Duodenal mucosa (tissue), 2 donors: ENCODE measurements at regions not wholly inside any gene's neighbourhood (a gene's known extent, or its start where the extent isn't known, plus 50 kb on each side); places are given as distances from the start of the nearest gene placed in this dataset.

ENCODE experiments used
- H3K27ac ChIP-seq: one replicate; pipeline ENCODE4 v1.7.0; 2013; ENCODE audit warnings: low read depth, low read length
- H3K27me3 ChIP-seq, 2 donors: one replicate each; pipeline ENCODE4 v1.7.0; 2013; ENCODE audit warnings: low read length in 2 of 2, control low read depth in 1 of 2; ENCODE audit not compliant: insufficient read depth in 2 of 2, control insufficient read depth in 1 of 2
- H3K36me3 ChIP-seq, 2 donors: one replicate each; pipeline ENCODE4 v1.7.0; 2013; ENCODE audit warnings: low read length in 2 of 2, control low read depth in 1 of 2; ENCODE audit not compliant: insufficient read depth in 2 of 2, control insufficient read depth in 1 of 2
- H3K4me1 ChIP-seq, 2 donors: one replicate each; pipeline ENCODE4 v1.7.0; 2013; ENCODE audit warnings: low read length in 2 of 2, control low read depth in 1 of 2; ENCODE audit not compliant: insufficient read depth in 2 of 2, control insufficient read depth in 1 of 2
- H3K4me3 ChIP-seq, 2 donors: one replicate each; pipeline ENCODE4 v1.7.0; 2013; ENCODE audit warnings: low read length in 2 of 2, low read depth in 1 of 2
- H3K9ac ChIP-seq, 2 donors: one replicate each; pipeline ENCODE4 v1.7.0; 2013; ENCODE audit warnings: low read length in 2 of 2, low read depth in 1 of 2
- H3K9me3 ChIP-seq, 2 donors: one replicate each; pipeline ENCODE4 v1.7.0; 2013; ENCODE audit warnings: low read length in 2 of 2, control low read depth in 1 of 2; ENCODE audit not compliant: control insufficient read depth in 1 of 2

DNA sequence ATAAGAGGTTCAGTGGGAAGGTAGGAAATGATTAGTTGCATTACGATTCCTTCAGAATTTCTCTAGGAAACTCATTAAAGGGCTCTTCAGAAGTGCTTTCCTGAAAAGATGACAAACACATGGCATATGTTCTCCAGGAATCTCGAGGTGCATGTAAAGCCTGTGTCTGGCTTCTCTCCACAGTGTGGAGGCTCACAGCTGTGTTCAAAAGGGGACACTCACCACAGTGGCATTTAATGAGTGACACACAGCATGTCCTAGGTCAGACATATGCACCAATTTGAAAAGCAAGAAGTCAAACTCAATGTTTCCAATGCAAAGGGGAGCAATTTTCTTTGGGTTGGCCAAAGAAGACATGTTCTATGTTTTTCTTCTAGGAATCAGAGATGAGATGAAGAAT is 976.9 kb downstream of the MAT2B start:
- Histone ChIP-seq H3K27me3 (no peaks in the 10 kb centered on the region), H3K4me1 (no peaks in the 10 kb centered on the region), H3K27ac (no peak overlapping the region), H3K36me3 (no peaks in the 10 kb centered on the region), H3K9me3 (no peaks in the 10 kb centered on the region), H3K4me3 (no peak overlapping the region), H3K9ac (no peak overlapping the region)

DNA sequence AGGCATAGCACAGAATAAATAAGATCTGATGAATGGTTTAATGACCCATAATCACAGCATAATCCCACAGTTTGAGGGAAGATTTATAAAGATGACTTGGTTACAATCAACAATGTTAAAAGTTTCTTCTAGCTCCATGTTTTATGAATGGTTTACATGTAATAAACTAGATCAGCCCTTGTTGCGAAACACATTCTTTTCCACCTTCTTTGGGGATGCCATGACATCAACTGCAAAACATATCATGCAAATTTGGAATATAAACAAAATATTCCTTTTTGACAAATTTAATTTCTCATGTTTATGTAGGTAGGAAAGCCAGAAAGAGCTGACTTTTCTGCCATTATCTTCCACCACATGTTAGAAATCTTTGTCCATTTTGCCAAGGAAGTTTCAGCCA is 979.5 kb downstream of the MAT2B start:
- Histone ChIP-seq H3K9me3 (no peaks in the 10 kb centered on the region), H3K9ac (no peak overlapping the region), H3K27me3 (no peaks in the 10 kb centered on the region), H3K36me3 (no peaks in the 10 kb centered on the region), H3K4me3 (no peak overlapping the region), H3K4me1 (no peaks in the 10 kb centered on the region), H3K27ac (no peak overlapping the region)

DNA sequence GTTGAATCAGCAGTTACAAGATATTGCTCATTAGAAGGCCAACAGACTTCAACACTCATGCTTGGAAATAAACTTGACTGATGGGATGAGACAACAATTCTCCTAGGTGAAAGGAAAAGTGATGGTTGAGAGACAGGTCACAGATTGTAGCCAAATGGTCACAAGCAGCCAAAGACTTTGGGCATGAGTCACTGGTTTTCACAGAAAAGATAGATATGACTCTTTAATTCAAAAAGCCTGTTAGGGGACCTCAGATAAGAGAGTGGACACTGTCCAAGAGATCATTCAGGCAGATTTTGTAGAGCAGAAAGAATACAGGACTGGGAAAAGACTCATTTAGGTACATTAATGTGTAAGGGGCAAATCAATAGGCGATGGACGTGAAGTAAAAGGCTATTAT is 982.5 kb downstream of the MAT2B start:
- Histone ChIP-seq H3K27me3 (no peaks in the 10 kb centered on the region), H3K9me3 (no peaks in the 10 kb centered on the region), H3K9ac (no peak overlapping the region), H3K27ac (no peak overlapping the region), H3K4me1 (no peaks in the 10 kb centered on the region), H3K36me3 (no peaks in the 10 kb centered on the region), H3K4me3 (no peak overlapping the region)

DNA sequence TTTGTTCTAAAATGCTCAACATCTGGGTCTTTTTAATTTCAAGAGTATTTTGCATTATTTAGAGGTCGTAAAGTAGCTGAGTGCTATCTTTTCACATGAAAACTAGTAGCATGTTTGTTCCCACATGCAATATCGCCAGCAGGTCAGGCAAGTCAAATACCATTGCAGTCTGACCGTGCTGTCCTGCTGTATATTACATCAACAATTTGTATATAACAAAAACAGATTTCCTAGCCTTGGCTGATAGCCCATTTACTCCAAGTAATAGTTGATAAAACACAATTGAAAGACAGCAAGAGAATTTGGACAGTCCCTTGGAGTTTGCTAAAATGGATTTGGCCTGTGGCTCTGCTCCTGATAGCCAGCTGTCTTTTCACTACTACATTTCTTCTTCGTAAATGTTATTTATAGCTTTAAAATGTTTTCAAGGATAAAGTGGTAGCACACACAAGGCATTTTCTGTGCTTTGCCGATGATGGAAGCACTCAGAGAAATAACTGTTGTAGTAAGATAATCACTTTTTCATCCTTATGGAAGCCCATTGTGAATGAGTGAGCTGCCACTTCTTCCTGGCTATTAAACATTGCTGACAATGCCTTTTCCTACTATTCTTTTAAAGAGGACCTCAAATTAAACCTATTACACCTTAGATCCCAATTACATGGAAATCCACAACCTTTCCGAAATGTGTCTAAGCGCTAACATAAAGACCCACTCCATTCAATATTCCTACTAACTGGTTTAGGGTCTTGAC is 992.1 kb downstream of the MAT2B start:
- Histone ChIP-seq H3K9me3 (no peaks in the 10 kb centered on the region), H3K4me3 (no peak overlapping the region), H3K36me3 (no peaks in the 10 kb centered on the region), H3K9ac (no peak overlapping the region), H3K27ac (no peak overlapping the region), H3K4me1 (no peaks in the 10 kb centered on the region), H3K27me3 (no peaks in the 10 kb centered on the region)

DNA sequence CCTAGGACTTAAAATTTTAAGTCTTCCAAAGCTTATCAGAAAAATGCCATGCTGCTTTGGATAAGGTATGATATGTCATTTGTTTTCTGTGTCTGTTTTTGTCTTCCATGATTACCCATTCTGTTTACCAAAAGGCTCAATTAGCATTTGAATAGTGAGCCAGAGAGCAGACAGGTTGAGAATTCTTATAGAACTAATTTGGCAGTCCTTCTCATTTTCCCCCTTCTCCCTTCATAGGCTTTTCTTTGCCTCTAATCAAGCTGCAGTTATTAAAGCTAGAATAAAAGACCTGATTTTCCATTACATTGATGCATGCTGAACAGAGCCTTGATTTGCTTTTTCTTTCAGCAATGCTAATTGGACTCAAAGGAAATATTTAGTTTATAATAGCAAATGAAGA is 993.0 kb downstream of the MAT2B start:
- no peak overlapping the region for H3K9ac ChIP-seq
- H3K36me3 ChIP-seq = no peaks in the 10 kb centered on the region
- no peak overlapping the region for H3K4me3 ChIP-seq
- H3K4me1 ChIP-seq = no peaks in the 10 kb centered on the region
- H3K27me3 ChIP-seq = no peaks in the 10 kb centered on the region
- H3K9me3 ChIP-seq = no peaks in the 10 kb centered on the region
- H3K27ac ChIP-seq = no peak overlapping the region

DNA sequence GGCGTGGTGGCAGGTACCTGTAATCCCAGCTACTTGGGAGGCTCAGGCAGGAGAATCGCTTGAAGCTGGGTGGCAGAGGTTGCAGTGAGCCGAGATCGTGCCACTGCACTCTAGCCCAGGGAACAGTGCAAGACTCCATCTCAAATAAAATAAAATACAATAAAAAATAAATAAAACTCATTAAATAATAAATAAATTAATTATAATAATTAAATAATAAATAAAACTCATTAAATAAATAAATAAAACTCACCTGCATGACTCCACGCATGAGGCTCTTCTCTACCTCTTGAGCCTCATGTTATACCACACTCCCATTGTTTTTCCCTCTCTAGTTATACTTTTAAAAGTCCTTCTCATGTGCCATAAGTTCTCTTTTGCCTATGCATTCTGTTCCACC is 995.4 kb downstream of the MAT2B start:
- H3K27ac ChIP-seq = no peak overlapping the region
- H3K9me3 ChIP-seq = no peaks in the 10 kb centered on the region
- no peak overlapping the region for H3K4me3 ChIP-seq
- no peaks in the 10 kb centered on the region for H3K4me1 ChIP-seq
- no peaks in the 10 kb centered on the region for H3K36me3 ChIP-seq
- no peak overlapping the region for H3K9ac ChIP-seq
- no peaks in the 10 kb centered on the region for H3K27me3 ChIP-seq

DNA sequence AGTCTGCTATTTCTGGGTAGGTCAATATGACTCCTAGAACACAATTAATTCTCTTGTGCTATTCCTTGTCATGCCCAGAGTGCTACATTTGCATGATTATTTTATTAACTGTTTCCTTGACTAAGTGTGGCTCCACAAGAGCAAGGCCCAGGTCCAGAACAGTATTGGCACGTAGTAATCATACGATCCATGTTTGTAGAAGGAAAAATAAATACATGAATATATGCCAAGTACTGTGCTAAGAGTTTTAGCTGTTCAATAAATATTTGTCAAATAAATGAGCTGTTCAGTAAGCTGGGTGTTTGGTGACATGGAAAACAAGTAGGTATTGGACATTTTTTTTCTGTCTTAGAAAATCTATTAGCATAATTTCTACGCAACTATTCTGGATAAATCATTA is 995.9 kb downstream of the MAT2B start:
- H3K27me3 ChIP-seq = no peaks in the 10 kb centered on the region
- no peak overlapping the region for H3K4me3 ChIP-seq
- H3K4me1 ChIP-seq = no peaks in the 10 kb centered on the region
- no peaks in the 10 kb centered on the region for H3K36me3 ChIP-seq
- no peak overlapping the region for H3K9ac ChIP-seq
- no peaks in the 10 kb centered on the region for H3K9me3 ChIP-seq
- no peak overlapping the region for H3K27ac ChIP-seq

DNA sequence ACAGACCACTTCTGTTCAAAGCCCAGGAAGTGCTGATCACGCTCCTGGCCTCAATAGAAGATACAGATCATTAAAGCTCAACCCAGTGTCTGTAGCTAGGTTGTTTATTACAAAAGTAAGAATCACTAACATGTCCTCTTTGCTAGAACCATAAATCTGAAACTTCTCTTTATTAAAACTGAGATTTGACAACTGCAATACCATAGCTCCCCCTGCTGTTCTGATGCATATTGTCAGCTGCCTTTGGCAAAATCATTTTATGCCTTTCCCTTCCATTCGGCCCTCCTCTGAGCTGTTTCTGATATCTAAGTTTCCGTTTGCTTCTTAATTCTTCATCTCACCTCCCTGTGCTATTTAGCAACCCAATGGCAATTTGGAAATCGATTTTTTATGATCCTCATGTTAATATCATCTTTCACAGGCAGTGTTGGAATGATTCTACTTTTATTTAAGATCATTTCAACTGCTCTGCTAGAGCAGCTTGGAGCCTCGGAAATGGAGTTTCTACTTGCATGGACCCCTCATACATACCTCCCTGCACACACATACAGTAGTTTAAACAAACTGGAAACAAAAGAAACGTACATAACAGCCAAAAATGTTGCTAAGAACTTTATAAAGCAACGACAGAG is 998.8 kb downstream of the MAT2B start:
- Histone ChIP-seq H3K9me3 (no peaks in the 10 kb centered on the region), H3K4me1 (no peaks in the 10 kb centered on the region), H3K4me3 (no peak overlapping the region), H3K27ac (no peak overlapping the region), H3K36me3 (no peaks in the 10 kb centered on the region), H3K27me3 (no peaks in the 10 kb centered on the region), H3K9ac (no peak overlapping the region)

DNA sequence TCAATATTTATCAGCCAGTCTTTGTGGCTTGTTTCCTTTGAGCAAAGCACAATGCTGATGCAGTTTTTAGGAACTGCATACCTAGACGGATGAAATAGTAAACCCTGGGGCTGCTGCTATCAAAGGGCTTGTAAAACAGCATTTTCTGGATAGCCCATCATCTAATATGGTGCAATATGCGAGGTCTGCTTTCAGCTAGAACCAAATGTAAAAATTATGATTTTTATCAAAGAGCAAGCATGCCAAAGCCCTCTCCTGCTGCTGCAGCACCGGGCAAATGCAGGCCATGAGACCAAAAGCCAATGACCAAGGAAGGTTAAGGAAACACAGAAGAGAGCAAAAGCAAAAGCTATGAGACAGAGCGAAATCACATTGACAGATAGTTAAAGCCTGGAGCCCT is 1000.4 kb downstream of the MAT2B start:
- Histone ChIP-seq H3K4me1 (no peaks in the 10 kb centered on the region), H3K4me3 (no peak overlapping the region), H3K36me3 (no peaks in the 10 kb centered on the region), H3K9ac (no peak overlapping the region), H3K9me3 (no peaks in the 10 kb centered on the region), H3K27ac (no peak overlapping the region), H3K27me3 (no peaks in the 10 kb centered on the region)

DNA sequence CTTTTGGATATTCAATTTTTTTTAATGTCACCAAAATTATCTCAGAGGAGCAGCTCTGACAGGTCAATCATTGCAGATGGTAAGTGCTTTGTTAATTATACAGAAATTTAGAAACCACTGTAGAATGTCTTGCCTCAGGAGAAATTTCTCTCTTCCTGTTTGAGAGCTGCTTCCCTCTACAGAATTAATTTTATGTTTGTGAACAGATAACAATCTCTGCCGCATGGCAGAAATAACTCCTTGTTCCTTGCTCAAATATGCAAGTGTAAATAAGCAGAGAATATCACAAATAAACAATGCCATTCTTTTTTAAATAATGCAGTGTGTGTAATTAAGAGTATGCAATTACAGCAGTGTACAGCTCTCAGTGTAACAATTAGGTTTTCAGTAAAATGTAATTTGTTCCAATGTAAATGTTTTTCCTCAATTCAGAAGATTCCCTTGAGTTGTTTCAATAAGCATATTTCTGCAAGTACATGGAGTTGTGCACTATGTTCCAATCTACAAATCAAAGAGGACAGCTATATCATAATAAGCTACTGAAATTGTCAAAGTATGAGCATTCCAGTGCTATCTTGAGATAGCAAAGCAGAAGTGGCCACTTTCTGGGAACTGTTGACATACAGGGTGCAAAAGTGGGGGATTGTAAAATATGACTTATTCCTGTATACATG is 1012.8 kb downstream of the MAT2B start:
- no peaks in the 10 kb centered on the region for H3K27me3 ChIP-seq
- H3K4me1 ChIP-seq = no peaks in the 10 kb centered on the region
- H3K36me3 ChIP-seq = no peaks in the 10 kb centered on the region
- no peak overlapping the region for H3K4me3 ChIP-seq
- H3K27ac ChIP-seq = no peak overlapping the region
- H3K9me3 ChIP-seq = no peaks in the 10 kb centered on the region
- no peak overlapping the region for H3K9ac ChIP-seq
